Liver (tissue), 8 donors: ENCODE measurements at regions not wholly inside any gene's neighbourhood (a gene's known extent, or its start where the extent isn't known, plus 50 kb on each side); places are given as distances from the start of the nearest gene placed in this dataset.

Experiments
- DNase-seq: peaks from one replicate; pipeline ENCODE4 v3.0.0-alpha.2; 2017; ENCODE audit warnings: low spot score
- H3K27ac ChIP-seq, 2 donors: one replicate each; pipeline ENCODE4 v1.7.0; 2013; ENCODE audit warnings: inconsistent platforms in 2 of 2, low read length in 2 of 2, control low read depth in 1 of 2, low read depth in 1 of 2, mild to moderate bottlenecking in 1 of 2
- H3K27me3 ChIP-seq, 4 donors: one replicate each; pipeline versions ENCODE4 v1.6.1 to v1.7.0; 2013; ENCODE audit warnings: low read length in 3 of 4, inconsistent platforms in 1 of 4, mild to moderate bottlenecking in 1 of 4, moderate library complexity in 1 of 4; ENCODE audit not compliant: control insufficient read depth in 4 of 4, insufficient read depth in 4 of 4
- H3K36me3 ChIP-seq, 4 donors: one replicate each; pipeline versions ENCODE4 v1.6.1 to v1.7.0; 2013; ENCODE audit warnings: low read length in 3 of 4, mild to moderate bottlenecking in 3 of 4, low read depth in 1 of 4, moderate library complexity in 1 of 4; ENCODE audit not compliant: control insufficient read depth in 4 of 4, insufficient read depth in 3 of 4
- H3K4me1 ChIP-seq, 4 donors: one replicate each; pipeline versions ENCODE4 v1.6.1 to v1.7.0; 2013; ENCODE audit warnings: low read length in 3 of 4, mild to moderate bottlenecking in 3 of 4, moderate library complexity in 1 of 4; ENCODE audit not compliant: control insufficient read depth in 4 of 4, insufficient read depth in 4 of 4
- H3K4me3 ChIP-seq, 3 donors: one replicate each; pipeline versions ENCODE4 v1.6.1 to v1.7.0; 2013; ENCODE audit warnings: low read length in 3 of 3, control low read depth in 1 of 3, low read depth in 1 of 3, mild to moderate bottlenecking in 1 of 3
- H3K9ac ChIP-seq, 2 donors: one replicate each; pipeline ENCODE4 v1.7.0; 2013; ENCODE audit warnings: low read length in 2 of 2, mild to moderate bottlenecking in 2 of 2, moderate library complexity in 2 of 2, control low read depth in 1 of 2, low read depth in 1 of 2
- H3K9me3 ChIP-seq, 4 donors: one replicate each; pipeline versions ENCODE4 v1.6.1 to v1.7.0; 2013; ENCODE audit warnings: low read length in 3 of 4; ENCODE audit not compliant: control insufficient read depth in 4 of 4
- FOXA1 ChIP-seq: IDR thresholded peaks from 2 replicates; pipeline ENCODE4 v1.6.1; 2016; ENCODE audit warnings: antibody characterized with exemption
- FOXA2 ChIP-seq: IDR thresholded peaks from 2 replicates; pipeline ENCODE4 v1.6.1; 2016; ENCODE audit warnings: antibody characterized with exemption
- GABPA ChIP-seq, 2 donors: IDR thresholded peaks in 1 of 2; conservative IDR thresholded peaks in 1 of 2; 2 replicates each; pipeline ENCODE4 v1.6.1; 2016; ENCODE audit warnings: antibody characterized with exemption in 2 of 2, mild to moderate bottlenecking in 1 of 2, moderate library complexity in 1 of 2
- HNF4A ChIP-seq, 2 donors: conservative IDR thresholded peaks; 2 replicates each; pipeline ENCODE4 v1.6.1; 2016; ENCODE audit warnings: antibody characterized with exemption in 2 of 2, mild to moderate bottlenecking in 2 of 2
- HNF4G ChIP-seq: IDR thresholded peaks from 2 replicates; pipeline ENCODE4 v1.6.1; 2016; ENCODE audit warnings: antibody characterized with exemption
- JUND ChIP-seq, 2 donors: IDR thresholded peaks; 2 replicates each; pipeline ENCODE4 v1.6.1; 2016; ENCODE audit warnings: antibody characterized with exemption in 2 of 2
- NR2F2 ChIP-seq: IDR thresholded peaks from 2 replicates; pipeline ENCODE4 v1.6.1; 2016; ENCODE audit warnings: antibody characterized with exemption
- RAD21 ChIP-seq, 2 donors: IDR thresholded peaks; 2 replicates each; pipeline ENCODE4 v1.6.1; 2016; ENCODE audit warnings: antibody characterized with exemption in 2 of 2, mild to moderate bottlenecking in 2 of 2
- REST ChIP-seq: IDR thresholded peaks from 2 replicates; pipeline ENCODE4 v1.6.1; 2016; ENCODE audit warnings: antibody characterized with exemption, mild to moderate bottlenecking
- RXRA ChIP-seq, 2 donors: IDR thresholded peaks; 2 replicates each; pipeline ENCODE4 v1.6.1; 2017 to 2018; ENCODE audit warnings: antibody characterized with exemption in 2 of 2, mild to moderate bottlenecking in 1 of 2
- SP1 ChIP-seq: IDR thresholded peaks from 2 replicates; pipeline ENCODE4 v1.6.1; 2018; ENCODE audit warnings: antibody characterized with exemption, mild to moderate bottlenecking
- TAF1 ChIP-seq: conservative IDR thresholded peaks from 2 replicates; pipeline ENCODE4 v1.6.1; 2016; ENCODE audit warnings: antibody characterized with exemption, mild to moderate bottlenecking
- YY1 ChIP-seq: IDR thresholded peaks from 2 replicates; pipeline ENCODE4 v1.6.1; 2016; ENCODE audit warnings: antibody characterized with exemption, mild to moderate bottlenecking
- ZBTB33 ChIP-seq: IDR thresholded peaks from 2 replicates; pipeline ENCODE4 v1.6.1; 2016; ENCODE audit warnings: antibody characterized with exemption
- WGBS: extraction: QIAGEN DNeasy Blood & Tissue Kit; methylation state at CpG from one replicate; pipeline ENCODE4 v1.1.7; 2013; 5-methylcytosine and 5-hydroxymethylcytosine counted together
- TF ChIP-seq, protein P1 (sequence below): IDR thresholded peaks from 2 replicates; pipeline ENCODE4 v1.6.1; 2016; ENCODE audit warnings: antibody characterized with exemption
- TF ChIP-seq, protein P2 (sequence below): fragments of 150-350 bp; IDR thresholded peaks from 2 replicates; pipeline ENCODE4 v1.5.1; 2017; ENCODE audit warnings: improper control_type of control experiment, low read depth, low read length; ENCODE audit not compliant: missing input control
- donor health status: healthy.
- donor health status: healthy.
- donor health status: healthy.
- donor health status: healthy.
- donor health status: healthy.

DNA sequence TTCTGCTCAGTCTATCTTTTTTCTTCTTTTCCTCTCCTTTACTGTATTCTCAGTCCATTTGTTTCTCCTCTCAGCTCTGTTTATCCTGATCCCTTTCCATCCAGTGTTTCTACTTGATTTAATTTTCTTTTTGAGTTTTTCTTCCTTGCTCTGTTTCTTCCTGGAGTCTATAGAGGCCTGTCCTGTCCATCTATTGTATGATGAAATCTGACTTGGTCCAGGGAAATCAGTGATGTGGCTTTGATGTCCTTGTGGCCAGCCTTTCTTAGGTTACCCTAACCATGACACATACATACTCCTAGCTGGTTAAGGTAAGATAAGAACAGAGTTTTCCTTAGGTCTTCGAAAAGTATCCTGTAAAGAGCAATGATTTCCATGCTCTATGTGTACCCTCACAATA, 89.3 kb upstream of the LNX1 start:
- Histone ChIP-seq H3K36me3 (no peaks in the 10 kb centered on the region), H3K27ac (no peak overlapping the region), H3K9ac (no peak overlapping the region), H3K4me3 (no peak overlapping the region), H3K27me3 (no peaks in the 10 kb centered on the region), H3K9me3 (no peaks in the 10 kb centered on the region), H3K4me1 (no peaks in the 10 kb centered on the region)
- WGBS: 97% methylated on average over 1 of the region's 1 CpG
- DNase-seq: no peak
- TF ChIP-seq, protein P1, sequence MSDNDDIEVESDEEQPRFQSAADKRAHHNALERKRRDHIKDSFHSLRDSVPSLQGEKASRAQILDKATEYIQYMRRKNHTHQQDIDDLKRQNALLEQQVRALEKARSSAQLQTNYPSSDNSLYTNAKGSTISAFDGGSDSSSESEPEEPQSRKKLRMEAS: no peak
- TF ChIP-seq HNF4A (conservative IDR thresholded peaks at IDR 0.05): no peak

DNA sequence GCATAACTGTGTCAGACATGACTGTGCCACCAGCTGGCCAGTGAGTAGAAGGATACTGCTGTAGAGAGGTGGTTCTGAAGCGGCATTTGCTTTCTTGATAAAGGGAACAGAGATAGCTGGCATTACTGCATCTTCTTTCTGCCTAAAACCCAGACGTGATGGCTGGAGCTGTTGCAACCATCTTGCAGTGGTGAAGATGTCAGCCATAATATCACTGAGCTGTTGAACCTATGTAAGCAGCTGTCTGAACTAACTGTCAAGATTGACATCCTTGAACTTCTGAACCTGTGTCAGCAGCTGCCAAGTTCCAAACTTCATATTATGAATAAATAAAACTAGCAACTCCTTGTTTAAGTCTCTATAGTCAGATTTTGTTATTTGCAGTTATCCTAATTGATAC, 88.9 kb upstream of the LNX1 start:
- 83% methylated on average over 2 of the region's 2 CpGs for WGBS
- no peak overlapping the region for H3K27ac ChIP-seq
- TF ChIP-seq GABPA (IDR thresholded peaks at IDR 0.05 in 1 of 2, conservative IDR thresholded peaks at IDR 0.05 in 1 of 2) (no peak), FOXA2 (no peak), YY1 (no peak), RXRA (IDR thresholded peaks at IDR 0.05) (no peak), HNF4G (no peak), NR2F2 (no peak), FOXA1 (no peak), JUND (IDR thresholded peaks at IDR 0.05) (no peak), SP1 (no peak), REST (no peak), ZBTB33 (no peak), RAD21 (IDR thresholded peaks at IDR 0.05) (no peak), TAF1 (no peak), HNF4A (conservative IDR thresholded peaks at IDR 0.05) (no peak)
- TF ChIP-seq, protein P2, sequence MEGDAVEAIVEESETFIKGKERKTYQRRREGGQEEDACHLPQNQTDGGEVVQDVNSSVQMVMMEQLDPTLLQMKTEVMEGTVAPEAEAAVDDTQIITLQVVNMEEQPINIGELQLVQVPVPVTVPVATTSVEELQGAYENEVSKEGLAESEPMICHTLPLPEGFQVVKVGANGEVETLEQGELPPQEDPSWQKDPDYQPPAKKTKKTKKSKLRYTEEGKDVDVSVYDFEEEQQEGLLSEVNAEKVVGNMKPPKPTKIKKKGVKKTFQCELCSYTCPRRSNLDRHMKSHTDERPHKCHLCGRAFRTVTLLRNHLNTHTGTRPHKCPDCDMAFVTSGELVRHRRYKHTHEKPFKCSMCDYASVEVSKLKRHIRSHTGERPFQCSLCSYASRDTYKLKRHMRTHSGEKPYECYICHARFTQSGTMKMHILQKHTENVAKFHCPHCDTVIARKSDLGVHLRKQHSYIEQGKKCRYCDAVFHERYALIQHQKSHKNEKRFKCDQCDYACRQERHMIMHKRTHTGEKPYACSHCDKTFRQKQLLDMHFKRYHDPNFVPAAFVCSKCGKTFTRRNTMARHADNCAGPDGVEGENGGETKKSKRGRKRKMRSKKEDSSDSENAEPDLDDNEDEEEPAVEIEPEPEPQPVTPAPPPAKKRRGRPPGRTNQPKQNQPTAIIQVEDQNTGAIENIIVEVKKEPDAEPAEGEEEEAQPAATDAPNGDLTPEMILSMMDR: no peak
- TF ChIP-seq, protein P1: no peak
- no peak overlapping the region for H3K4me3 ChIP-seq
- no peak overlapping the region for H3K9ac ChIP-seq
- H3K36me3 ChIP-seq: no peaks in the 10 kb centered on the region
- no peaks in the 10 kb centered on the region for H3K9me3 ChIP-seq
- H3K4me1 ChIP-seq: no peaks in the 10 kb centered on the region
- H3K27me3 ChIP-seq: no peaks in the 10 kb centered on the region
- no peak for DNase-seq
